Skeletal muscle tissue (tissue), 3 donors: ENCODE measurements at regions not wholly inside any gene's neighbourhood (a gene's known extent, or its start where the extent isn't known, plus 50 kb on each side); places are given as distances from the start of the nearest gene placed in this dataset.

ENCODE experiments used
- H3K27ac ChIP-seq: one replicate; pipeline ENCODE4 v1.7.0; 2013; ENCODE audit warnings: mild to moderate bottlenecking, low read depth, low read length, inconsistent platforms
- H3K27me3 ChIP-seq, 3 donors: one replicate each; pipeline ENCODE4 v1.7.0; 2013; ENCODE audit warnings: low read length in 3 of 3; ENCODE audit not compliant: control insufficient read depth in 3 of 3, insufficient read depth in 3 of 3
- H3K36me3 ChIP-seq, 3 donors: one replicate each; pipeline ENCODE4 v1.7.0; 2013; ENCODE audit warnings: low read length in 3 of 3; ENCODE audit not compliant: control insufficient read depth in 3 of 3, insufficient read depth in 3 of 3
- H3K4me1 ChIP-seq, 3 donors: one replicate each; pipeline ENCODE4 v1.7.0; 2013; ENCODE audit warnings: low read length in 3 of 3, mild to moderate bottlenecking in 3 of 3; ENCODE audit not compliant: control insufficient read depth in 3 of 3, insufficient read depth in 3 of 3
- H3K4me3 ChIP-seq, 3 donors: one replicate each; pipeline ENCODE4 v1.7.0; 2013; ENCODE audit warnings: low read length in 3 of 3
- H3K9ac ChIP-seq, 3 donors: one replicate each; pipeline ENCODE4 v1.7.0; 2013; ENCODE audit warnings: low read length in 3 of 3, mild to moderate bottlenecking in 3 of 3, moderate library complexity in 2 of 3, low read depth in 1 of 3
- H3K9me3 ChIP-seq, 3 donors: one replicate each; pipeline ENCODE4 v1.7.0; 2013; ENCODE audit warnings: low read length in 3 of 3; ENCODE audit not compliant: control insufficient read depth in 3 of 3
- donor health status: Osteomylitis.

GRCh38 chr14:66341239-66341638, 144.9 kb upstream of the CCDC196 start:
- no peaks in the 10 kb centered on the region for H3K4me1 ChIP-seq
- no peak overlapping the region for H3K9ac ChIP-seq
- H3K4me3 ChIP-seq = no peak overlapping the region
- no peaks in the 10 kb centered on the region for H3K9me3 ChIP-seq
- no peak overlapping the region for H3K27ac ChIP-seq
- no peaks in the 10 kb centered on the region for H3K36me3 ChIP-seq
- H3K27me3 ChIP-seq = no peaks in the 10 kb centered on the region

GRCh38 chr14:66345986-66346385, 140.2 kb upstream of the CCDC196 start:
- Histone ChIP-seq H3K4me1 (no peaks in the 10 kb centered on the region), H3K36me3 (no peaks in the 10 kb centered on the region), H3K27me3 (no peaks in the 10 kb centered on the region), H3K9me3 (peaks cover 4 to 8% (median 4%) of the 10 kb centered on the region in 3 donors), H3K4me3 (no peak overlapping the region), H3K27ac (no peak overlapping the region), H3K9ac (no peak overlapping the region)

- Histone ChIP-seq H3K27ac (no peak overlapping the region), H3K27me3 (no peaks in the 10 kb centered on the region), H3K9me3 (peaks cover 4 to 8% (median 4%) of the 10 kb centered on the region in 3 donors), H3K4me3 (no peak overlapping the region), H3K36me3 (no peaks in the 10 kb centered on the region), H3K4me1 (no peaks in the 10 kb centered on the region), H3K9ac (no peak overlapping the region)
Measured at GRCh38 chr14:66351310-66351709, 134.9 kb upstream of the CCDC196 start.

- no peak overlapping the region for H3K27ac ChIP-seq
- peaks cover 0 to 1% (median 0%) of the 10 kb centered on the region in 3 donors for H3K27me3 ChIP-seq
- H3K4me3 ChIP-seq = no peak overlapping the region
- H3K9me3 ChIP-seq = no peaks in the 10 kb centered on the region
- no peaks in the 10 kb centered on the region for H3K36me3 ChIP-seq
- no peaks in the 10 kb centered on the region for H3K4me1 ChIP-seq
- no peak overlapping the region for H3K9ac ChIP-seq
Measured at GRCh38 chr14:66359500-66359899, 126.7 kb upstream of the CCDC196 start.

- Histone ChIP-seq H3K9ac (no peak overlapping the region), H3K4me1 (no peaks in the 10 kb centered on the region), H3K36me3 (no peaks in the 10 kb centered on the region), H3K27ac (no peak overlapping the region), H3K4me3 (no peak overlapping the region), H3K9me3 (no peaks in the 10 kb centered on the region), H3K27me3 (peaks cover 0 to 4% (median 0%) of the 10 kb centered on the region in 3 donors)
Measured at GRCh38 chr14:66360366-66360926, 125.7 kb upstream of the CCDC196 start.

- no peaks in the 10 kb centered on the region for H3K9me3 ChIP-seq
- H3K9ac ChIP-seq = no peak overlapping the region
- H3K4me1 ChIP-seq = no peaks in the 10 kb centered on the region
- H3K36me3 ChIP-seq = no peaks in the 10 kb centered on the region
- no peak overlapping the region for H3K4me3 ChIP-seq
- H3K27me3 ChIP-seq = peaks cover 0 to 4% (median 0%) of the 10 kb centered on the region in 3 donors
- no peak overlapping the region for H3K27ac ChIP-seq
Measured at GRCh38 chr14:66361013-66361412, 125.2 kb upstream of the CCDC196 start.

GRCh38 chr14:66365388-66365787, 120.8 kb upstream of the CCDC196 start:
- H3K4me1 ChIP-seq = no peaks in the 10 kb centered on the region
- no peak overlapping the region for H3K27ac ChIP-seq
- H3K4me3 ChIP-seq = no peak overlapping the region
- no peaks in the 10 kb centered on the region for H3K36me3 ChIP-seq
- peaks cover 0 to 4% (median 0%) of the 10 kb centered on the region in 3 donors for H3K27me3 ChIP-seq
- H3K9ac ChIP-seq = no peak overlapping the region
- no peaks in the 10 kb centered on the region for H3K9me3 ChIP-seq

- peaks cover 0 to 4% (median 0%) of the 10 kb centered on the region in 3 donors for H3K27me3 ChIP-seq
- H3K36me3 ChIP-seq = no peaks in the 10 kb centered on the region
- H3K9ac ChIP-seq = no peak overlapping the region
- H3K9me3 ChIP-seq = no peaks in the 10 kb centered on the region
- H3K27ac ChIP-seq = no peak overlapping the region
- H3K4me1 ChIP-seq = no peaks in the 10 kb centered on the region
- no peak overlapping the region for H3K4me3 ChIP-seq
Measured at GRCh38 chr14:66369157-66369697, 116.9 kb upstream of the CCDC196 start.

- no peaks in the 10 kb centered on the region for H3K4me1 ChIP-seq
- no peaks in the 10 kb centered on the region for H3K36me3 ChIP-seq
- no peak overlapping the region for H3K9ac ChIP-seq
- H3K4me3 ChIP-seq = no peak overlapping the region
- no peak overlapping the region for H3K27ac ChIP-seq
- H3K27me3 ChIP-seq = no peaks in the 10 kb centered on the region
- H3K9me3 ChIP-seq = no peaks in the 10 kb centered on the region
Measured at GRCh38 chr14:66371776-66372175, 114.4 kb upstream of the CCDC196 start.

- Histone ChIP-seq H3K27me3 (no peaks in the 10 kb centered on the region), H3K9ac (no peak overlapping the region), H3K9me3 (no peaks in the 10 kb centered on the region), H3K27ac (no peak overlapping the region), H3K4me1 (no peaks in the 10 kb centered on the region), H3K36me3 (no peaks in the 10 kb centered on the region), H3K4me3 (no peak overlapping the region)
Measured at GRCh38 chr14:66375046-66375964, 110.9 kb upstream of the CCDC196 start.
